GM12878 (cell line): ENCODE measurements at regions not wholly inside any gene's neighbourhood (a gene's known extent, or its start where the extent isn't known, plus 50 kb on each side); places are given as distances from the start of the nearest gene placed in this dataset.

Experiments
- ASH2L ChIP-seq: fragments of 300-600, 200-600 bp; sonication (generic); IDR thresholded peaks from 2 replicates; pipeline ENCODE4 v1.6.1; 2017; ENCODE audit warnings: low read depth, mild to moderate bottlenecking, borderline replicate concordance
- BCLAF1 ChIP-seq: fragments of 450-650 bp; IDR thresholded peaks from 2 replicates; pipeline ENCODE4 v1.6.1; 2017; ENCODE audit warnings: antibody characterized with exemption, mild to moderate bottlenecking, moderate library complexity
- CREM ChIP-seq: IDR thresholded peaks from 2 replicates; pipeline ENCODE4 v1.6.1; 2014; ENCODE audit warnings: antibody characterized with exemption, low read depth
- CTCF ChIP-seq, 3 experiments: IDR thresholded peaks in 2 of 3; conservative IDR thresholded peaks in 1 of 3; 2 replicates each; pipeline ENCODE4 v1.5.1; 2011; ENCODE audit warnings: low read depth in 3 of 3, low read length in 3 of 3, mild to moderate bottlenecking in 3 of 3, control low read depth in 2 of 3, moderate library complexity in 2 of 3, inconsistent platforms in 1 of 3, mixed read lengths in 1 of 3; ENCODE audit not compliant: control insufficient read depth in 2 of 3, insufficient read depth in 1 of 3; ENCODE audit errors: extremely low read depth in 1 of 3
- NFYA ChIP-seq: IDR thresholded peaks from 2 replicates; pipeline ENCODE4 v1.6.1; 2011; ENCODE audit warnings: low read depth, mild to moderate bottlenecking, low read length, improper control_type of control experiment, borderline replicate concordance
- NR2C1 ChIP-seq: fragments of 450-650 bp; IDR thresholded peaks from 2 replicates; pipeline ENCODE4 v1.6.1; 2017; ENCODE audit warnings: antibody characterized with exemption, mild to moderate bottlenecking, moderate library complexity
- POLR2AphosphoS5 ChIP-seq: IDR thresholded peaks from 2 replicates; pipeline ENCODE4 v1.6.1; 2011; ENCODE audit warnings: mild to moderate bottlenecking, low read length, inconsistent platforms
- RELB ChIP-seq: fragments of 450-650 bp; IDR thresholded peaks from 2 replicates; pipeline ENCODE4 v1.6.1; 2017; ENCODE audit warnings: low read depth, mild to moderate bottlenecking, moderate library complexity
- SUZ12 ChIP-seq: fragments of 200-600 bp; sonication (generic); IDR thresholded peaks from one replicate; pipeline ENCODE4 v1.6.1; 2018; ENCODE audit warnings: antibody characterized with exemption, mild to moderate bottlenecking; ENCODE audit not compliant: unreplicated experiment
- ZNF217 ChIP-seq: fragments of 450-650 bp; IDR thresholded peaks from 2 replicates; pipeline ENCODE4 v1.6.1; 2017; ENCODE audit warnings: antibody characterized with exemption, mild to moderate bottlenecking
- ZNF687 ChIP-seq: fragments of 450-650 bp; IDR thresholded peaks from 2 replicates; pipeline ENCODE4 v1.6.1; 2017; ENCODE audit warnings: mild to moderate bottlenecking, moderate library complexity
- TF ChIP-seq, protein P1 (sequence below): IDR thresholded peaks from 2 replicates; pipeline ENCODE4 v1.6.1; 2011; ENCODE audit warnings: borderline replicate concordance, low read depth, mild to moderate bottlenecking, moderate library complexity, mixed read lengths, low read length; ENCODE audit not compliant: insufficient read depth; ENCODE audit errors: extremely low read length

DNA sequence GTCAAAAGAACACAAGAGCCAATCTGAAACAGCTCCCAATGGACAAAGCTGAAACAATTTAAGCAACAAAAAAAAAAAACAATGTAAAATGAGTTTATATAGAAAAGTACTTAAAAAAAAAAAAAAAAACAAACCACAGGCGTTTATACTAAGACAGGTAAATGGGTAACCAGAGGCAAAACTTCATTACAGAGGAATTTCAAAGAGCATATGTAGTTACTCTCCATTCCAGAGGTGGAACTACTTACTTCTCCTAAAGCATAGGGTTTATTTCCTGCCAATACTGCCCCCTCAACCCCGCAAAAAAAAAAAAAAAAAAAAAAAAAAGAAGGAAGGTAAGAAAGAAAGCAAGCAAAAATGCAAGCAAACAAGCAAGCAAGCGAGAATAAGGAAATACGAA lies 132.9 kb downstream of the LIG4 start (continued):
- no peak for TF ChIP-seq BCLAF1
- TF ChIP-seq CTCF (IDR thresholded peaks at IDR 0.05 in 2 of 3, conservative IDR thresholded peaks at IDR 0.05 in 1 of 3; ENCODE audit: control insufficient read depth in 2 of 3, extremely low read depth in 1 of 3, insufficient read depth in 1 of 3, low read depth in 3 of 3, low read length in 3 of 3): no peak
- no peak for TF ChIP-seq ZNF217
- TF ChIP-seq POLR2AphosphoS5: no peak
- no peak for TF ChIP-seq CREM
- no peak for TF ChIP-seq NFYA
- no peak for TF ChIP-seq RELB
- no peak for TF ChIP-seq NR2C1
- TF ChIP-seq ASH2L: no peak
- no peak for TF ChIP-seq ZNF687
- TF ChIP-seq, protein P1, sequence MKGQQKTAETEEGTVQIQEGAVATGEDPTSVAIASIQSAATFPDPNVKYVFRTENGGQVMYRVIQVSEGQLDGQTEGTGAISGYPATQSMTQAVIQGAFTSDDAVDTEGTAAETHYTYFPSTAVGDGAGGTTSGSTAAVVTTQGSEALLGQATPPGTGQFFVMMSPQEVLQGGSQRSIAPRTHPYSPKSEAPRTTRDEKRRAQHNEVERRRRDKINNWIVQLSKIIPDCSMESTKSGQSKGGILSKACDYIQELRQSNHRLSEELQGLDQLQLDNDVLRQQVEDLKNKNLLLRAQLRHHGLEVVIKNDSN: no peak
- no peak for TF ChIP-seq SUZ12
